ENCODE measurements at regions not wholly inside any gene's neighbourhood (a gene's known extent, or its start where the extent isn't known, plus 50 kb on each side); places are given as distances from the start of the nearest gene placed in this dataset.
"Not testable (repeated sequence)": the region's sequence is repeated elsewhere in the genome, so short reads cannot be mapped to it uniquely, and the experiment has no call there.

DNA sequence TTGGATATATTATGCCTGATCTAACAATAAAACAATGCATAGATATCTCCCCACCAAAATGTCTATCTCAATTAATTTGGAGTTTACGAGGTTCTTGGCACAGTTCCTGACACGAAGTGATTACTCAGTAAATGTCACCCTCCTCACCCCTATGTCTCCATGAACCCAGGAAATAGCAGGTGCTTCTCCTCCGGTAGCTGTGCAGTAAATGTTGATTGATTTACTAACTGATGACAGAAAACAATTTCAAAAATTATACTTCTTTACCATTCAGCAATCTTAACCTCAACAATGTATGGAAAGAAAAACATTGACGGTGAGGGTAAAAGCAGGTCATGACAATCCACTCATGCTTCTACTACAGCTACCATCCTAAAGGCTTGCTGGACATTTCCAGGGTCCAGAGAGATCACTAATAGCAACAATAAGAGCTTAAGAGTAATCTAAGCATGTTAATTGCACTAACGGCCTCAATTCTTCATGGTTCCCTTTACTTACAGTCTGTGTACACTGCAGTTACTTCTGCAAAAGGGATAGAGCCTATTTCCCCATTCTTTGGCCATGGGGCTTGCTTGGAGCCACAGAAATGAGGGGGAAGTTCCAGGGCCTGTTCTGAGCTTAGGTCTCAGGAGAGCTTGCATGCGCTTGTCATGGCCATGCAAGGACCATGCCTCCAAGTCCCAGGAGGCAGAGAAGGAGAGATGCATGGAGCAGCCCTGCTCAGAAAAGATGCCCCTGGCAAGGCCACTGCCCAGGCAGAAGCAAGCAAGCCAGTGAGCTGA is 222.6 kb downstream of the ATP6V0E2 start:
- H3K27me3 ChIP-seq (ENCODE audit: control insufficient read depth, insufficient read depth, low read length); H3K9ac ChIP-seq (ENCODE audit: low read depth, low read length); H3K9me3 ChIP-seq (ENCODE audit: control insufficient read depth, insufficient read depth, low read length); H3K36me3 ChIP-seq (ENCODE audit: control insufficient read depth, insufficient read depth, low read length); H3K4me3 ChIP-seq (ENCODE audit: low read depth, low read length); H3K4me1 ChIP-seq (ENCODE audit: control insufficient read depth, insufficient read depth, low read length): not testable (repeated sequence)

DNA sequence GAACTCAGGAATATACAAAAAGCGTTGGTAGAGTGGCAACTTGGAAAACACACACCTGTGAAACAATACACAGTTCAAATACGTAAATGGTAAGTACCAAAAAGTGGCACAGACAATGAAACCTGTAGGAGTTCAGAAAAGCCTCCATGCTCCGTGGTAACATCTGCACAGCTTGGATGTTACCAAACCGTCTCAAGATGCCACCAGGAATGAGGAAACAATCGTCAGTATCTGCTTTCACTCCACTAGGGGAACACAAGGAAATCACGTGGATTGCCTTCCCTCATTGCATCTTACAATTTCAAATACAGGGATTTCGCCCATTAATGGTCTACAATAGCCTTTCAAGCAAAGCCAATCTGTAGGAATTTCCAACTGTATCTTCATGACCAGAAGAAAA is 224.6 kb upstream of the LRRC61 start:
- not testable (repeated sequence) for H3K9ac ChIP-seq (ENCODE audit: low read depth, low read length); H3K27me3 ChIP-seq (ENCODE audit: control insufficient read depth, insufficient read depth, low read length); H3K9me3 ChIP-seq (ENCODE audit: control insufficient read depth, insufficient read depth, low read length); H3K4me1 ChIP-seq (ENCODE audit: control insufficient read depth, insufficient read depth, low read length); H3K4me3 ChIP-seq (ENCODE audit: low read depth, low read length); H3K36me3 ChIP-seq (ENCODE audit: control insufficient read depth, insufficient read depth, low read length)

DNA sequence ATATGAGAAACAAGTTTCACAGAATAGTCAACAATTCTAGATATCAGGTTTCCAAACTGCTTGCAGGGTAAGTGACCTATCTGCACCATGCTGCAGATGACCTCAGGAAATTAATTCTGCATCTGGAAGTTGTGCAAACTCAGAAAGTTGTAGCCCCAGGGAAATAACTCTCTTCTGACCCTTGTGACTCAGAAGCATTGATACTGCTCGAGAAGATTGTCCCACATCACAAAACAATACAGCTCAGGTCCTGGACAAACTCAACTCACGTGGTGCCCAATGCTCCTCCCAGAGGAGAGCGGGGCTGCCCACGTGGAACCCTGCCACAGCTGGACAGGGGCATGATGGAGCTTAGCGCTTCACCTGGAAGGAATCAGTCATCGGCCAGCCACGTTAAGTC is 221.9 kb upstream of the LRRC61 start:
- not testable (repeated sequence) for H3K36me3 ChIP-seq (ENCODE audit: control insufficient read depth, insufficient read depth, low read length); H3K27me3 ChIP-seq (ENCODE audit: control insufficient read depth, insufficient read depth, low read length); H3K4me3 ChIP-seq (ENCODE audit: low read depth, low read length); H3K4me1 ChIP-seq (ENCODE audit: control insufficient read depth, insufficient read depth, low read length); H3K9me3 ChIP-seq (ENCODE audit: control insufficient read depth, insufficient read depth, low read length); H3K9ac ChIP-seq (ENCODE audit: low read depth, low read length)

DNA sequence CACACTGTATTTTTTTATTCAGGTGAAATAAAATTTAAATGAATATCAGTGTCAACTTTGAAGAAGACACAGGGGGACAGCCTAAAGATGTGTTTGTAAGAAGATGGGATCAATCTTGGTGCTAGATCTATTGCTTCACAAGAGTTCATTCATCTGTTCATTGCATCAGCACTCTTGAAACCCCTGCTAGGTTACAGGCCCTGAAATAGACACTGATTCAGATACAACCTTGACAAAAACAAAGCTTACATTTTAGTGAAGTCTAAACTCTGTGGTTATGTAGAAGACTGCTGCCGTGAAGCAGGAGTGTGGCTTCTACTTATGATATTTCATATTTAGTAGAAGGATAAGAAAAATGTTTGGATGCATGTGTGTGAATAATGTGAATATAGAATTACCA is 215.9 kb upstream of the LRRC61 start:
- not testable (repeated sequence) for H3K27me3 ChIP-seq (ENCODE audit: control insufficient read depth, insufficient read depth, low read length); H3K36me3 ChIP-seq (ENCODE audit: control insufficient read depth, insufficient read depth, low read length); H3K9ac ChIP-seq (ENCODE audit: low read depth, low read length); H3K9me3 ChIP-seq (ENCODE audit: control insufficient read depth, insufficient read depth, low read length); H3K4me3 ChIP-seq (ENCODE audit: low read depth, low read length); H3K4me1 ChIP-seq (ENCODE audit: control insufficient read depth, insufficient read depth, low read length)

DNA sequence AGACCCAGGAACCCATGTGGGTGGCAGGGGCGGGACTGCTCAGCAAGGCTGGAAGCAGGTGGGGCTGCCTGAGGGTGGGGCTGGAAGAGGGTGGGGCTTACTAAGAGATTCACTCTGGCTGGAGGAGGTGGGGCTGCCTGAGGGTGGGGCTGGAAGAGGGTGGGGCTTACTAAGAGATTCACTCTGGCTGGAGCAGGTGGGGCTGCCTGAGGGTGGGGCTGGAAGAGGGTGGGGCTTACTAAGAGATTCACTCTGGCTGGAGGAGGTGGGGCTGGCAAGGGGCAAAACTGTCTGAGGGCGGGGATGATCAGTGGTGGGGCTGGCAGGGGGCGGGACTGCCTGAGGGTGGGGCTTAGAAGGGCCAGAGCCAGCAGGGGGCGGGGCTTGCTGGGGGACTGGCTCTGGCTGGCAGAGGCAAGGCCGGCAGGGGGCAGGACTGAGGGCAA is 212.8 kb upstream of the LRRC61 start:
- not testable (repeated sequence) for H3K9ac ChIP-seq (ENCODE audit: low read depth, low read length); H3K9me3 ChIP-seq (ENCODE audit: control insufficient read depth, insufficient read depth, low read length); H3K36me3 ChIP-seq (ENCODE audit: control insufficient read depth, insufficient read depth, low read length); H3K27me3 ChIP-seq (ENCODE audit: control insufficient read depth, insufficient read depth, low read length); H3K4me1 ChIP-seq (ENCODE audit: control insufficient read depth, insufficient read depth, low read length); H3K4me3 ChIP-seq (ENCODE audit: low read depth, low read length)

DNA sequence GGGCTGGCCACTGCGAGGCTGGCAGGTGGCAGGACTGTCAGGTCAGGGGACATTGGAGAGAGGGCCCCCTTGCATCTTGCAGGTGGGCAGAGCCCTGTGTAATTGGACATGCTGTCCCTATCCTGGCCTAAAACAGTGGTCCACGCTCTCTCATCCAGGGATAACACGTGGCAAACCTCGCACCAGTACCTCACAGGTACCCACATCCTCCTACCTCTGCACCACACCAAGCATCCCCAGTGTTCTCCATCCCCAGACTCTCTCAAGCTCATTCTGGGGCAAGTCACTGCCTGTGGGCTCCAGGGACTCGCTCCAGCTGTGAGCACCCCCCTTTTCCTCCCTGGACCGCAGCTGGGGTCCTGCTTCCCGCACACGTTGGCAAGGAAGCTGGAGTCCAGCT is 212.3 kb upstream of the LRRC61 start:
- H3K4me3 ChIP-seq (ENCODE audit: low read depth, low read length); H3K9ac ChIP-seq (ENCODE audit: low read depth, low read length); H3K9me3 ChIP-seq (ENCODE audit: control insufficient read depth, insufficient read depth, low read length); H3K36me3 ChIP-seq (ENCODE audit: control insufficient read depth, insufficient read depth, low read length); H3K4me1 ChIP-seq (ENCODE audit: control insufficient read depth, insufficient read depth, low read length); H3K27me3 ChIP-seq (ENCODE audit: control insufficient read depth, insufficient read depth, low read length): not testable (repeated sequence)

DNA sequence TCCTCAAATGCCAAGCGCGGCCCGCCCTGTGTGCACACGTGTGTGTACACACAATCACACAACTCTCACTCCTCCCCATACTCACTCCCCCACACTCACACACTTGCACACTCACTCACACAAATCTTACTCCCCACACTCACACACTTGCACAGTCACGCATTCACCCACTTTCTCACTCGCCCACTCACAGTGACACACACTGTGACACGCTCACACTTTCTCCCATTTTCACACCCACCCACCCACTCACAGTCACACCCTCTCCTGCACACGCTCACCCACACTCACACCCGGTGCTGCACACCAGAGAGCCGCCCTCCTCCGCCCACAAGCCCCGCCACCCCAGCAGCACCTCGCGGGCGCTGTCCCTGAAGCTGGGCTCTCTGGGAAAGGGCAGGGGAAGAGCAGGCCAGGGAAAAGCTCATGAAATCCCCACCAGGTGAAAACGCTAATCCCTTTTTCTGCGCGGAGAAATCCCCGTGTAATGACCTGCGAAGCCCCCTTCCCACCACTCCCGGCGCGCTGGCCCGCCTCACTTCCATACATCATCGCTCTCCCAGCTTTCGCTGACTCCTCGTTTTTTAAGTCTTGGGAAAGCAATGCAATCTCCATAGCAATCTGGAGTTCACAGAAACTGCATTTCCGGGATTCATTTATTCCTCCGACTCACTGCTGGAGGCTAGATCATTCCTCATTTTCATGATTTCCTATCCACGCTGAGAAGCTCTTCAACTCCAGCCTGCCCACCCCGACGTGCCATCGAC is 211.6 kb upstream of the LRRC61 start:
- not testable (repeated sequence) for H3K4me3 ChIP-seq (ENCODE audit: low read depth, low read length); H3K27me3 ChIP-seq (ENCODE audit: control insufficient read depth, insufficient read depth, low read length); H3K9me3 ChIP-seq (ENCODE audit: control insufficient read depth, insufficient read depth, low read length); H3K36me3 ChIP-seq (ENCODE audit: control insufficient read depth, insufficient read depth, low read length); H3K9ac ChIP-seq (ENCODE audit: low read depth, low read length); H3K4me1 ChIP-seq (ENCODE audit: control insufficient read depth, insufficient read depth, low read length)

DNA sequence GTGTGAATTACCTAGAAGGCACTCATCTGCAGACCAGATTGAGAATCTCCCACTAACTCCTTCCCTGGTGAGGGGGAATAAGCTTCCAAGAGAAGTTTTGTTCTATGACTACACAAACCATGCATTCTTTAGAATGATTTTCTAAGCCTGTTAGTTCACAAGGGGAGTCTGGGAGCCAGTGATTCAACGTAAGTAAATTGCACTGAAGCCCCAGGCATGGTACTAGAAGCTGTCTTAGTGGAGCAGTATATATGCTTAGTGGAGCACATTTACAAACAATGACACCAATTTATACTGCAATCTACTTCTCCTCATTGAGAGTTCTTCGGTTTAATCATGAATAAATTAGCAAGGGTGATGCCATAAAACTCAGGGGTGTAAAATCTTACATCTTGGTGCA is 209.9 kb upstream of the LRRC61 start:
- H3K9me3 ChIP-seq (ENCODE audit: control insufficient read depth, insufficient read depth, low read length); H3K36me3 ChIP-seq (ENCODE audit: control insufficient read depth, insufficient read depth, low read length); H3K4me3 ChIP-seq (ENCODE audit: low read depth, low read length); H3K27me3 ChIP-seq (ENCODE audit: control insufficient read depth, insufficient read depth, low read length); H3K9ac ChIP-seq (ENCODE audit: low read depth, low read length); H3K4me1 ChIP-seq (ENCODE audit: control insufficient read depth, insufficient read depth, low read length): not testable (repeated sequence)

DNA sequence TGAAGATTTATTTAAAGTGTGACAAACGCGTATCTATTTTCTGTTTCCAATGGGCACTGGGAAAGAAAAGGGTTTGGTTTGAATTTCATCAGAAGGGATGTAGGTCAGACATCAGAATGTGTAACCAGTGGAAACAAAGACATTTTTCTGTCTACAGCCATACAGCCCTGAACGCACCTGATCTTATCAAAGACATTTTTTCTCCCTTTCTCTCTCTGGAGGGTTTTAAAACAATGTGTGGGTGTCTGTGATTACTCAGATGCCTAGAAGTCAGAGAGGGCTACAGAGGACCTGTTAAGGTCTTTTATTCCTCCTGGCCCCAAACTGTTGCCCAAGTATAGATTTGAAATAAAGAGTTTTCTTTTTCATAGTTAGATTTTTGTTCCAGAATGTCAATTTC is 208.6 kb upstream of the LRRC61 start:
- H3K4me3 ChIP-seq (ENCODE audit: low read depth, low read length); H3K9me3 ChIP-seq (ENCODE audit: control insufficient read depth, insufficient read depth, low read length); H3K27me3 ChIP-seq (ENCODE audit: control insufficient read depth, insufficient read depth, low read length); H3K4me1 ChIP-seq (ENCODE audit: control insufficient read depth, insufficient read depth, low read length); H3K36me3 ChIP-seq (ENCODE audit: control insufficient read depth, insufficient read depth, low read length); H3K9ac ChIP-seq (ENCODE audit: low read depth, low read length): not testable (repeated sequence)

DNA sequence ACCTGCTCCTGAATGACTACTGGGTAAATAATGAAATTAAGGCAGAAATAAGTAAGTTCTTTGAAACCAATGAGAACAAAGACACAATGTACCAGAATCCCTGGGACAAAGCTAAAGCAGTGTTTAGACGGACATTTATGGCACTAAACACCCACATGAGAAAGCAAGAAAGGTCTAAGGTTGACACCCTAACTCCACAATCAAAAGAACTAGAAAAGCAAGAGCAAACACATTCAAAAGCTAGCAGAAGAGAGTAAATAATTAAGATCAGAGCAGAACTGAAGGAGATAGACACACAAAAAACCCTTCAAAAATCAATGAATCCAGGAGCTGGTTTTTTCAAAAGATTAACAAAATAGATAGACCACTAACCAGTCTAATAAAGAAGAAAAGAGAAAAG is 203.2 kb upstream of the LRRC61 start:
- not testable (repeated sequence) for H3K9ac ChIP-seq (ENCODE audit: low read depth, low read length); H3K4me1 ChIP-seq (ENCODE audit: control insufficient read depth, insufficient read depth, low read length); H3K4me3 ChIP-seq (ENCODE audit: low read depth, low read length); H3K27me3 ChIP-seq (ENCODE audit: control insufficient read depth, insufficient read depth, low read length); H3K9me3 ChIP-seq (ENCODE audit: control insufficient read depth, insufficient read depth, low read length); H3K36me3 ChIP-seq (ENCODE audit: control insufficient read depth, insufficient read depth, low read length)

DNA sequence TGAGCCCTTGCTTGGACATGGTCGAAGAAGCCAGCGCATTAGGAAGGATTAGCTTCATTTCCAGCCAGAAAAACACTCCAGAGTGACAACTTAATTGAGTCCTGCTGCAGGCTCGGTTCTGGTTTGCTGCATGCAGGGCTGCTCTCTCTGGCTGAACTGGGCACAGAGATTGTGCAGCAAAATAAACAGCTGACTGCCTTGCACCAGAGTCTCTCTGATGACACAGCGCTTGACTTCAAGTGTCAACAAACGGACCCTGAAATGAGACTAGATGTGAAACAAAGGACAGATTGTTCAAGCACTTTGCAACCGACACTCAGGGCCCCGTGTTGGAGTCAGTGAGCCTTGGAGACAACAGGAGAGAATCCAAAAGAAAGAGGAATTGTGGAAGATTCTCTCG is 197.3 kb upstream of the LRRC61 start:
- H3K36me3 ChIP-seq (ENCODE audit: control insufficient read depth, insufficient read depth, low read length); H3K9me3 ChIP-seq (ENCODE audit: control insufficient read depth, insufficient read depth, low read length); H3K4me3 ChIP-seq (ENCODE audit: low read depth, low read length); H3K9ac ChIP-seq (ENCODE audit: low read depth, low read length); H3K27me3 ChIP-seq (ENCODE audit: control insufficient read depth, insufficient read depth, low read length); H3K4me1 ChIP-seq (ENCODE audit: control insufficient read depth, insufficient read depth, low read length): not testable (repeated sequence)

DNA sequence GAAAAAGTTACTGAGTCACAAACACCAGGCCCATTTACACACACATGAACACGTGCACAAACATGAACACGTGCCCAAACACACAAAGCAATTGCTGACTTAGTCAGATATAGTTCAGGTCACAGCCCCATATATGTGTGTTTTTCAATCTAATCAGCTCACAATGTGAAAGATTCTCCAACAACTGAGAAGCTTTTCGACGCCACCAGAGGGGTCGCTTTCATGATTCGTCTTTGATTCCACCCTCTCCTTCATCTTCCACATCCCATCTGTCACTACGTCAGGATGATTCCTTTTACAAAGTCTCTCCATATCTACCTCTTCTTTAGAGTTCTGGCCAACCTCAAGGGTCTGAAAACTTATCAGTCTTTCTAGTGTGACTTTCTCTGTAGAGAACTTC is 188.7 kb upstream of the LRRC61 start:
- not testable (repeated sequence) for H3K4me3 ChIP-seq (ENCODE audit: low read depth, low read length); H3K4me1 ChIP-seq (ENCODE audit: control insufficient read depth, insufficient read depth, low read length); H3K9ac ChIP-seq (ENCODE audit: low read depth, low read length); H3K36me3 ChIP-seq (ENCODE audit: control insufficient read depth, insufficient read depth, low read length); H3K27me3 ChIP-seq (ENCODE audit: control insufficient read depth, insufficient read depth, low read length); H3K9me3 ChIP-seq (ENCODE audit: control insufficient read depth, insufficient read depth, low read length)

Measured in iPS-15b (cell line).